H1 (cell line): ENCODE measurements at regions not wholly inside any gene's neighbourhood (a gene's known extent, or its start where the extent isn't known, plus 50 kb on each side); places are given as distances from the start of the nearest gene placed in this dataset.
A peak's percentile ranks its signal among the peaks of the same experiment; 100 is the strongest.

Experiments
- CTCF ChIA-PET: fragments of 300-600 bp; sonication (Branson Sonifier 250); formaldehyde crosslinking; loops from one replicate; lab custom pipeline; 2021; ENCODE audit not compliant: partially characterized antibody; lab: Charles Lee
- POLR2A ChIA-PET: fragments of 300-600 bp; sonication (Branson Sonifier 250); formaldehyde crosslinking; loops from one replicate; lab custom pipeline; 2021; ENCODE audit warnings: inconsistent platforms; ENCODE audit not compliant: partially characterized antibody; lab: Charles Lee
- DNase-seq, 2 experiments: peaks; one replicate each; pipeline versions ENCODE4 v3.0.0 to v3.0.0-alpha.2; 2010 to 2022; ENCODE audit warnings: low spot score in 2 of 2, low read depth in 1 of 2, mixed read lengths in 1 of 2
- FAIRE-seq: peaks from 2 replicates; lab custom pipeline; 2011; peaks lifted over from hg19 to GRCh38; lab: Jason Lieb, UNC
- H2AFZ ChIP-seq: 2 replicates; pipeline ENCODE4 v1.8.1; 2012; ENCODE audit warnings: low read length, inconsistent platforms
- H2AK5ac ChIP-seq: 2 replicates; pipeline ENCODE4 v1.6.1; 2013; ENCODE audit warnings: low read depth, low read length
- H2BK120ac ChIP-seq: replicated peaks from 2 replicates; pipeline ENCODE3; 2013; ENCODE audit warnings: low read depth, low read length, inconsistent platforms
- H2BK12ac ChIP-seq: 2 replicates; pipeline ENCODE4 v1.6.1; 2013; ENCODE audit warnings: low read depth, low read length
- H2BK15ac ChIP-seq: 2 replicates; pipeline ENCODE4 v1.6.1; 2013; ENCODE audit warnings: low read length
- H2BK20ac ChIP-seq: 2 replicates; pipeline ENCODE4 v1.6.1; 2013; ENCODE audit warnings: low read length
- H2BK5ac ChIP-seq: 2 replicates; pipeline ENCODE4 v1.6.1; 2013; ENCODE audit warnings: low read depth, low read length
- H3K14ac ChIP-seq: 2 replicates; pipeline ENCODE4 v1.6.1; 2013; ENCODE audit warnings: inconsistent platforms; ENCODE audit not compliant: insufficient read length
- H3K18ac ChIP-seq: 2 replicates; pipeline ENCODE4 v1.6.1; 2013; ENCODE audit warnings: low read length; ENCODE audit errors: extremely low read depth
- H3K23ac ChIP-seq: 2 replicates; pipeline ENCODE4 v1.6.1; 2013; ENCODE audit warnings: inconsistent platforms; ENCODE audit not compliant: insufficient read length
- H3K23me2 ChIP-seq: 2 replicates; pipeline ENCODE4 v1.6.1; 2013; ENCODE audit warnings: low read depth, low read length
- H3K27ac ChIP-seq: 2 replicates; pipeline ENCODE4 v1.6.1; 2011; ENCODE audit warnings: low read depth, low read length, inconsistent platforms
- H3K27me3 ChIP-seq, 4 experiments: replicated peaks in 1 of 4; 1 replicate in 1 of 4; 2 replicates in 3 of 4; pipeline versions ENCODE4 v1.6.1 to v1.8.1; 2011 to 2013; ENCODE audit warnings: low read length in 3 of 4, mild to moderate bottlenecking in 3 of 4, inconsistent platforms in 2 of 4, mixed read lengths in 2 of 4, moderate library complexity in 1 of 4; ENCODE audit not compliant: control insufficient read depth in 3 of 4, insufficient read depth in 3 of 4; ENCODE audit errors: extremely low read depth in 1 of 4
- H3K36me3 ChIP-seq, 4 experiments: 2 replicates each; pipeline versions ENCODE4 v1.6.1 to v1.8.1; 2011 to 2013; ENCODE audit warnings: mild to moderate bottlenecking in 4 of 4, low read length in 3 of 4, moderate library complexity in 2 of 4, control low read depth in 1 of 4, inconsistent platforms in 1 of 4; ENCODE audit not compliant: insufficient read depth in 4 of 4, control insufficient read depth in 2 of 4
- H3K4ac ChIP-seq: replicated peaks from 2 replicates; pipeline ENCODE3; 2013; ENCODE audit warnings: low read length, low read depth, mixed read lengths, inconsistent platforms; ENCODE audit not compliant: insufficient read length
- H3K4me1 ChIP-seq, 4 experiments: replicated peaks in 1 of 4; 1 replicate in 1 of 4; 2 replicates in 3 of 4; pipeline versions ENCODE4 v1.6.1 to v1.8.1; 2011 to 2013; ENCODE audit warnings: low read length in 3 of 4, inconsistent platforms in 2 of 4, mixed read lengths in 1 of 4; ENCODE audit not compliant: insufficient read depth in 4 of 4, control insufficient read depth in 3 of 4
- H3K4me2 ChIP-seq, 2 experiments: 2 replicates each; pipeline versions ENCODE4 v1.6.1 to v1.8.1; 2011 to 2013; ENCODE audit warnings: low read depth in 2 of 2, low read length in 2 of 2, control low read depth in 1 of 2, inconsistent platforms in 1 of 2, mild to moderate bottlenecking in 1 of 2; ENCODE audit not compliant: insufficient read depth in 1 of 2
- H3K4me3 ChIP-seq, 4 experiments: fragments of 200-600, 300-600 bp in 1 of 4; sonication (generic), shearing (Covaris generic), sonication (Bioruptor Twin) in 1 of 4; 2 replicates each; pipeline versions ENCODE4 v1.5.1 to v1.8.1; 2011 to 2016; ENCODE audit warnings: low read length in 4 of 4, low read depth in 3 of 4, control low read depth in 2 of 4, inconsistent platforms in 2 of 4, mild to moderate bottlenecking in 2 of 4, mixed read lengths in 1 of 4, moderate library complexity in 1 of 4; ENCODE audit not compliant: insufficient read depth in 2 of 4; ENCODE audit errors: extremely low read depth in 1 of 4
- H3K56ac ChIP-seq: replicated peaks from 2 replicates; pipeline ENCODE3; 2013; ENCODE audit warnings: low read depth, mild to moderate bottlenecking, mixed read lengths, low read length, inconsistent platforms; ENCODE audit not compliant: insufficient read length
- H3K79me1 ChIP-seq: 2 replicates; pipeline ENCODE4 v1.6.1; 2013; ENCODE audit warnings: low read depth, low read length, control low read depth
- H3K79me2 ChIP-seq, 2 experiments: 2 replicates each; pipeline versions ENCODE4 v1.6.1 to v1.8.1; 2012 to 2013; ENCODE audit warnings: low read length in 2 of 2, mild to moderate bottlenecking in 2 of 2, inconsistent platforms in 1 of 2; ENCODE audit not compliant: insufficient read depth in 2 of 2, control insufficient read depth in 1 of 2
- H3K9ac ChIP-seq, 4 experiments: replicated peaks in 1 of 4; 1 replicate in 1 of 4; 2 replicates in 3 of 4; pipeline versions ENCODE4 v1.6.1 to v1.8.1; 2011 to 2013; ENCODE audit warnings: low read depth in 3 of 4, low read length in 3 of 4, control low read depth in 2 of 4, mild to moderate bottlenecking in 2 of 4, moderate library complexity in 2 of 4, inconsistent platforms in 1 of 4; ENCODE audit errors: extremely low read depth in 1 of 4
- H3K9me3 ChIP-seq, 2 experiments: 2 replicates each; pipeline versions ENCODE4 v1.6.1 to v1.8.1; 2012 to 2013; ENCODE audit warnings: mild to moderate bottlenecking in 2 of 2, moderate library complexity in 2 of 2, control low read depth in 1 of 2, inconsistent platforms in 1 of 2, low read depth in 1 of 2, low read length in 1 of 2, mixed read lengths in 1 of 2; ENCODE audit not compliant: insufficient read depth in 2 of 2
- H4K20me1 ChIP-seq, 2 experiments: replicated peaks in 1 of 2; 2 replicates each; pipeline versions ENCODE3 to v1.8.1; 2011 to 2013; ENCODE audit warnings: inconsistent platforms in 2 of 2, low read length in 2 of 2, mild to moderate bottlenecking in 1 of 2; ENCODE audit not compliant: insufficient read depth in 2 of 2, control insufficient read depth in 1 of 2
- H4K5ac ChIP-seq: 2 replicates; pipeline ENCODE4 v1.6.1; 2013; ENCODE audit warnings: low read length, low read depth, mixed read lengths, inconsistent platforms; ENCODE audit not compliant: insufficient read length
- H4K8ac ChIP-seq: 2 replicates; pipeline ENCODE4 v1.8.0; 2013; ENCODE audit warnings: mild to moderate bottlenecking, moderate library complexity, low read length, inconsistent platforms; ENCODE audit not compliant: insufficient read depth; ENCODE audit errors: extremely low read depth
- H4K91ac ChIP-seq: replicated peaks from 2 replicates; pipeline ENCODE3; 2013; ENCODE audit warnings: low read length, mixed read lengths, inconsistent platforms; ENCODE audit not compliant: insufficient read length
- CHD1 ChIP-seq: IDR thresholded peaks from 2 replicates; pipeline ENCODE4 v1.6.1; 2012; ENCODE audit warnings: low read depth, low read length, improper control_type of control experiment
- CTCF ChIP-seq, 3 experiments: IDR thresholded peaks; 1 replicate in 2 of 3; 2 replicates in 1 of 3; pipeline versions ENCODE4 v1.5.1 to v1.6.1; 2011; ENCODE audit warnings: low read length in 3 of 3, mild to moderate bottlenecking in 3 of 3, inconsistent platforms in 2 of 3, low read depth in 1 of 3, moderate library complexity in 1 of 3; ENCODE audit not compliant: insufficient read depth in 1 of 3; ENCODE audit errors: control extremely low read depth in 1 of 3
- RAD21 ChIP-seq, 2 experiments: IDR thresholded peaks in 1 of 2; conservative IDR thresholded peaks in 1 of 2; 2 replicates each; pipeline ENCODE4 v1.6.1; 2011; ENCODE audit warnings: low read depth in 2 of 2, low read length in 2 of 2, improper control_type of control experiment in 1 of 2, inconsistent platforms in 1 of 2, mild to moderate bottlenecking in 1 of 2, moderate library complexity in 1 of 2
- WGBS, 2 experiments: shearing (Covaris generic) in 1 of 2; methylation state at CpG; one replicate each; pipeline versions ENCODE4 v1.1.6 to v1.1.7; 2013 to 2015; ENCODE audit warnings: low lambda C conversion rate in 2 of 2, mixed read lengths in 2 of 2, inconsistent platforms in 1 of 2, low coverage in 1 of 2, missing lambda C conversion rate in 1 of 2; ENCODE audit not compliant: insufficient replicate concordance in 2 of 2, insufficient coverage in 1 of 2, insufficient read length in 1 of 2; ENCODE audit errors: extremely low coverage in 1 of 2, missing lambda C conversion rate in 1 of 2; 5-methylcytosine and 5-hydroxymethylcytosine counted together

- no peaks in the 10 kb centered on the region for H3K79me1 ChIP-seq
- no peak overlapping the region for H4K8ac ChIP-seq
- DNase-seq = peak in 1 of 2 experiments; percentile 70
- H2AFZ ChIP-seq = no peak overlapping the region
- H3K23me2 ChIP-seq = no peaks in the 10 kb centered on the region
- no peak overlapping the region for H2BK120ac ChIP-seq
- FAIRE-seq = peak; percentile 73
- H4K5ac ChIP-seq = no peak overlapping the region
- no peak overlapping the region for H3K4me2 ChIP-seq
- no peak overlapping the region for H3K56ac ChIP-seq
- H2AK5ac ChIP-seq = no peak overlapping the region
- TF ChIP-seq CTCF (IDR thresholded peaks at IDR 0.05; ENCODE audit: control extremely low read depth in 1 of 3, insufficient read depth in 1 of 3, low read depth in 1 of 3, low read length in 3 of 3) (peak; percentile 33 to 77 (median 72)), RAD21 (IDR thresholded peaks at IDR 0.05 in 1 of 2, conservative IDR thresholded peaks at IDR 0.05 in 1 of 2; ENCODE audit: low read depth in 2 of 2, low read length in 2 of 2) (peak; percentile 56 to 66), CHD1 (no peak)
- ChIA-PET POLR2A (interaction anchor here (0.6 to 1.9 kb wide), 5 partner anchors 10 to 97 kb away, joined by 3 to 6 read pairs (median 3); partner anchors contain the start of gene HAPSTR1), CTCF (interaction anchor here (0.6 to 4.1 kb wide), 28 partner anchors 9 to 692 kb away, joined by 3 to 54 read pairs (median 4); no protein-coding TSS in a partner anchor)
- H2BK5ac ChIP-seq = no peak overlapping the region
- no peaks in the 10 kb centered on the region for H3K79me2 ChIP-seq
- no peak overlapping the region for H3K23ac ChIP-seq
- H3K14ac ChIP-seq = no peak overlapping the region
- no peak overlapping the region for H3K4me3 ChIP-seq
- H2BK15ac ChIP-seq = no peak overlapping the region
- H3K9ac ChIP-seq = no peak overlapping the region
- H3K4me1 ChIP-seq = no peaks in the 10 kb centered on the region
- no peaks in the 10 kb centered on the region for H3K9me3 ChIP-seq
- no peaks in the 10 kb centered on the region for H3K27me3 ChIP-seq
- H3K27ac ChIP-seq = no peak overlapping the region
- 0 out of 2 replicates have a peak overlapping the region, but pooled peaks have one; percentile 27 for H2BK12ac ChIP-seq
- no peak overlapping the region for H4K91ac ChIP-seq
- no peak overlapping the region for H3K18ac ChIP-seq
- no peaks in the 10 kb centered on the region for H4K20me1 ChIP-seq
- WGBS, 2 experiments = 79% methylated on average over 11 of the region's 11 CpGs; no CpG with 5 or more reads in 1 of the 2 experiments
- H2BK20ac ChIP-seq = no peak overlapping the region
- H3K4ac ChIP-seq = no peak overlapping the region
- H3K36me3 ChIP-seq = no peaks in the 10 kb centered on the region
Measured at GRCh38 chr16:9033125-9033830, 58.2 kb upstream of the HAPSTR1 start.
